ENCODE measurements at regions not wholly inside any gene's neighbourhood (a gene's known extent, or its start where the extent isn't known, plus 50 kb on each side); places are given as distances from the start of the nearest gene placed in this dataset.

- Histone ChIP-seq H3K4me3 (ENCODE audit: low read depth in 2 of 2, low read length in 2 of 2) (no peak overlapping the region), H3K27me3 (ENCODE audit: control insufficient read depth, insufficient read depth, low read length) (no peaks in the 10 kb centered on the region), H3K36me3 (ENCODE audit: control insufficient read depth, insufficient read depth, low read length) (no peaks in the 10 kb centered on the region), H3K9me3 (ENCODE audit: control insufficient read depth, insufficient read depth, low read depth, low read length) (no peaks in the 10 kb centered on the region), H3K4me1 (ENCODE audit: control insufficient read depth, insufficient read depth, low read length) (no peaks in the 10 kb centered on the region), H3K27ac (ENCODE audit: low read length) (no peak overlapping the region)
- DNase-seq (ENCODE audit: low read depth, low spot score) (no peak), ATAC-seq (no peak)
- CTCF ChIA-PET = no interaction called here
- TF ChIP-seq CTCF (IDR thresholded peaks at IDR 0.05) (no peak), SIN3A (IDR thresholded peaks at IDR 0.05; ENCODE audit: borderline replicate concordance, insufficient read depth, low read depth, low read length) (no peak), TCF7L2 (IDR thresholded peaks at IDR 0.05; ENCODE audit: low read depth, low read length) (no peak), REST (IDR thresholded peaks at IDR 0.05; ENCODE audit: insufficient read depth in 1 of 2, low read depth in 2 of 2, low read length in 1 of 2) (no peak), POLR2AphosphoS5 (IDR thresholded peaks at IDR 0.05; ENCODE audit: low read depth, low read length) (no peak)
- POLR2A ChIA-PET = no interaction called here
- in situ Hi-C loops (cut with HindIII; ENCODE audit: low pct_unique_long_range_greater_than_20kb, low sequenced_read_pairs) (no loop called here), intact Hi-C loops (cut with micrococcal nuclease; ENCODE audit: unreplicated experiment) (no loop called here)
- no TSS peak for BruUV-seq (replicated peaks)
Observed at GRCh38 chr10:28891058-28891713, 213.9 kb downstream of the BAMBI start.

GRCh38 chr10:28892818-28893547 is 215.7 kb downstream of the BAMBI start:
- ATAC-seq (no peak), DNase-seq (ENCODE audit: low read depth, low spot score) (no peak)
- no TSS peak for BruUV-seq (replicated peaks)
- Histone ChIP-seq H3K36me3 (ENCODE audit: control insufficient read depth, insufficient read depth, low read length) (no peaks in the 10 kb centered on the region), H3K4me3 (ENCODE audit: low read depth in 2 of 2, low read length in 2 of 2) (no peak overlapping the region), H3K27ac (ENCODE audit: low read length) (no peak overlapping the region), H3K4me1 (ENCODE audit: control insufficient read depth, insufficient read depth, low read length) (no peaks in the 10 kb centered on the region), H3K9me3 (ENCODE audit: control insufficient read depth, insufficient read depth, low read depth, low read length) (no peaks in the 10 kb centered on the region), H3K27me3 (ENCODE audit: control insufficient read depth, insufficient read depth, low read length) (no peaks in the 10 kb centered on the region)
- CTCF ChIA-PET = no interaction called here
- intact Hi-C loops (cut with micrococcal nuclease; ENCODE audit: unreplicated experiment) (no loop called here), in situ Hi-C loops (cut with HindIII; ENCODE audit: low pct_unique_long_range_greater_than_20kb, low sequenced_read_pairs) (no loop called here)
- TF ChIP-seq TCF7L2 (IDR thresholded peaks at IDR 0.05; ENCODE audit: low read depth, low read length) (no peak), POLR2AphosphoS5 (IDR thresholded peaks at IDR 0.05; ENCODE audit: low read depth, low read length) (no peak), CTCF (IDR thresholded peaks at IDR 0.05) (no peak), REST (IDR thresholded peaks at IDR 0.05; ENCODE audit: insufficient read depth in 1 of 2, low read depth in 2 of 2, low read length in 1 of 2) (no peak), SIN3A (IDR thresholded peaks at IDR 0.05; ENCODE audit: borderline replicate concordance, insufficient read depth, low read depth, low read length) (no peak)
- POLR2A ChIA-PET = interaction anchor here (0.7 kb wide), 1 partner anchor 16 kb away, joined by 3 read pairs; no protein-coding TSS in a partner anchor

All from Panc1 (cell line).